HEK293T (cell line): ENCODE measurements at regions not wholly inside any gene's neighbourhood (a gene's known extent, or its start where the extent isn't known, plus 50 kb on each side); places are given as distances from the start of the nearest gene placed in this dataset.

Source experiments
- BHLHE40 ChIP-seq: fragments of 450-650 bp; IDR thresholded peaks from 2 replicates; pipeline ENCODE4 v1.6.1; 2016; ENCODE audit warnings: mild to moderate bottlenecking, moderate library complexity, borderline replicate concordance
- SP1 ChIP-seq: fragments of 450-650 bp; IDR thresholded peaks from 2 replicates; pipeline ENCODE4 v1.6.1; 2017
- TF ChIP-seq, protein P1 (sequence below): fragments of 450-650 bp; IDR thresholded peaks from 2 replicates; pipeline ENCODE4 v1.6.1; 2016

DNA sequence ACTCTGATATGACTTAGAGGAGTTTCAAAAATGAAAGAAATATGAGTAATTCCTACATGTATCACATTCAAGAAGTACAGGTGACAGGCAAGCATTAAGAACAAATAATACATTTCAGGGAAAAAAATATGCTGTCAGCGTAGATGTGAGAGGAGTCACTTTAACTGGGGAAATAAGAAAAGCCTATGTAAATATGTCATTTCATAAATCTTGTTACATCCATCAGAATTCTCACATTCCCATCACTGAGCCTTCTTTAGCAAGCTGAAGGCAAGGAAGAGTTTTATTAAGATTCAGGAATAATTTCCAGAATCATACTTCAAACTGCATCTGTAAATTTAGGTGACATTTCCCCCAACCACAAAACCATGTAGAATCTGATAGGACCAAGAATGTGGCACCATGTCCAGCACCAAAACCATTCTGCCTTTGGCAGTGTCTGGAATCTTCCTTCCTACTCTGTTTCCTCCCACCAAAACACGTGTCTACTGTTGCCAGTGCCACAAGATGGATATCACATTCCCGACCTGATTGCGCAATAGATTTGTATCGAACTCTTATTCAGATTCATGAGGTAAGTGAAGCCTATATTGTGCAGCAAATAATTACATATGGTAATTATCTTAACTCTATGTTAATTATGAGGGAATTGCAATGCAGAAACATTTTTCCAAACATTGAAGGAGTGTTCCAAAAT, 690.9 kb downstream of the ISL1 start:
- TF ChIP-seq BHLHE40 (no peak), SP1 (no peak)
- TF ChIP-seq, protein P1, sequence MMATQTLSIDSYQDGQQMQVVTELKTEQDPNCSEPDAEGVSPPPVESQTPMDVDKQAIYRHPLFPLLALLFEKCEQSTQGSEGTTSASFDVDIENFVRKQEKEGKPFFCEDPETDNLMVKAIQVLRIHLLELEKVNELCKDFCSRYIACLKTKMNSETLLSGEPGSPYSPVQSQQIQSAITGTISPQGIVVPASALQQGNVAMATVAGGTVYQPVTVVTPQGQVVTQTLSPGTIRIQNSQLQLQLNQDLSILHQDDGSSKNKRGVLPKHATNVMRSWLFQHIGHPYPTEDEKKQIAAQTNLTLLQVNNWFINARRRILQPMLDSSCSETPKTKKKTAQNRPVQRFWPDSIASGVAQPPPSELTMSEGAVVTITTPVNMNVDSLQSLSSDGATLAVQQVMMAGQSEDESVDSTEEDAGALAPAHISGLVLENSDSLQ = no peak
